Mucosa of descending colon (tissue), 3 donors: ENCODE measurements at regions not wholly inside any gene's neighbourhood (a gene's known extent, or its start where the extent isn't known, plus 50 kb on each side); places are given as distances from the start of the nearest gene placed in this dataset.

Source experiments
- ATAC-seq: fragments of 200-7000 bp; cut with Tn5 transposase; one replicate; pipeline ENCODE4 v1.9.1; 2020; ENCODE audit warnings: mild to moderate bottlenecking, moderate library complexity
- DNase-seq, 3 donors: peaks; one replicate each; pipeline ENCODE4 v3.0.0-alpha.2; 2020
- H3K36me3 ChIP-seq: fragments of 200-600 bp; one replicate; pipeline ENCODE4 v1.8.0; 2021; ENCODE audit warnings: low read depth, mild to moderate bottlenecking
- H3K4me1 ChIP-seq: fragments of 200-600 bp; one replicate; pipeline ENCODE4 v1.8.0; 2021; ENCODE audit warnings: low read depth, mild to moderate bottlenecking
- H3K4me3 ChIP-seq: fragments of 200-600 bp; one replicate; pipeline ENCODE4 v1.8.0; 2021; ENCODE audit warnings: mild to moderate bottlenecking
- H3K9me3 ChIP-seq: fragments of 200-600 bp; one replicate; pipeline ENCODE4 v1.8.0; 2021; ENCODE audit warnings: mild to moderate bottlenecking
- CTCF ChIP-seq: fragments of 200-600 bp; IDR thresholded peaks from one replicate; pipeline ENCODE4 v1.8.0; 2022; ENCODE audit warnings: antibody characterized with exemption, mild to moderate bottlenecking
- intact Hi-C, 2 donors: fragments of 100-400 bp; cut with DNase I in 1 of 2; cut with micrococcal nuclease in 1 of 2; formaldehyde crosslinking; loops; one replicate each; pipeline versions ENCODE4 v1.11.0 to v1.11.1; 2022; cut with DNase I, micrococcal nuclease
- donor health status: DM: no; HTN: no; CAD: no; lungs with moderate emphysema.
- donor health status: DM: no; HTN: no; CAD: no.
- donor health status: DM: no; HTN: yes; CAD: no.

GRCh38 chr3:66154444-66154861, 66.3 kb upstream of the SLC25A26 start:
- Histone ChIP-seq H3K4me3 (no peak overlapping the region), H3K36me3 (no peaks in the 10 kb centered on the region), H3K9me3 (no peaks in the 10 kb centered on the region), H3K4me1 (no peaks in the 10 kb centered on the region)
- no peak for DNase-seq
- ATAC-seq = no peak
- TF ChIP-seq CTCF = no peak
- intact Hi-C loops = no loop called here

- no peaks in the 10 kb centered on the region for H3K9me3 ChIP-seq
- no peaks in the 10 kb centered on the region for H3K36me3 ChIP-seq
- H3K4me1 ChIP-seq = no peaks in the 10 kb centered on the region
- H3K4me3 ChIP-seq = no peak overlapping the region
- ATAC-seq (no peak), DNase-seq (no peak)
- intact Hi-C loops = no loop called here
- no peak for TF ChIP-seq CTCF
Observed at GRCh38 chr3:66153481-66154443, 67.0 kb upstream of the SLC25A26 start.

GRCh38 chr3:66152336-66152735, 68.5 kb upstream of the SLC25A26 start:
- Histone ChIP-seq H3K4me3 (no peak overlapping the region), H3K9me3 (no peaks in the 10 kb centered on the region), H3K36me3 (no peaks in the 10 kb centered on the region), H3K4me1 (no peaks in the 10 kb centered on the region)
- no peak for DNase-seq
- intact Hi-C loops = no loop called here
- TF ChIP-seq CTCF = no peak
- no peak for ATAC-seq

- ATAC-seq = no peak
- intact Hi-C loops = no loop called here
- H3K4me1 ChIP-seq = no peaks in the 10 kb centered on the region
- no peak for DNase-seq
- TF ChIP-seq CTCF = no peak
- H3K36me3 ChIP-seq = no peaks in the 10 kb centered on the region
- H3K4me3 ChIP-seq = no peak overlapping the region
- H3K9me3 ChIP-seq = no peaks in the 10 kb centered on the region
Observed at GRCh38 chr3:66150977-66151376, 69.8 kb upstream of the SLC25A26 start.

GRCh38 chr3:66149269-66149668, 71.5 kb upstream of the SLC25A26 start:
- H3K36me3 ChIP-seq = no peaks in the 10 kb centered on the region
- H3K4me1 ChIP-seq = no peaks in the 10 kb centered on the region
- TF ChIP-seq CTCF = no peak
- no peaks in the 10 kb centered on the region for H3K9me3 ChIP-seq
- no peak overlapping the region for H3K4me3 ChIP-seq
- intact Hi-C loops = no loop called here
- DNase-seq = no peak
- ATAC-seq = no peak
